ENCODE measurements at regions not wholly inside any gene's neighbourhood (a gene's known extent, or its start where the extent isn't known, plus 50 kb on each side); places are given as distances from the start of the nearest gene placed in this dataset.

GRCh38 chr15:96020133-96020532 is 310.4 kb upstream of the NR2F2 start:
- TF ChIP-seq CTCF (IDR thresholded peaks at IDR 0.05; ENCODE audit: borderline replicate concordance, extremely low read depth, low read length, poor library complexity, severe bottlenecking) (no peak), EZH2 (IDR thresholded peaks at IDR 0.05; ENCODE audit: borderline replicate concordance, low read depth, low read length, severe bottlenecking) (no peak)
